WTC11 (cell line): ENCODE measurements at regions not wholly inside any gene's neighbourhood (a gene's known extent, or its start where the extent isn't known, plus 50 kb on each side); places are given as distances from the start of the nearest gene placed in this dataset.

Source experiments
- ATAC-seq: fragments of 200-7000 bp; cut with Tn5 transposase; 2 replicates; pipeline ENCODE4 v1.10.0; 2021; ENCODE audit warnings: mild to moderate bottlenecking, moderate library complexity
- CTCF ChIA-PET: fragments of 300-600 bp; sonication (Branson Sonifier 250); formaldehyde crosslinking; loops from one replicate; lab custom pipeline; 2021; ENCODE audit warnings: antibody characterized with exemption; lab: Charles Lee
- POLR2A ChIA-PET: fragments of 350-600 bp; sonication (Branson Sonifier 250); formaldehyde crosslinking; loops from one replicate; lab custom pipeline; 2021; ENCODE audit warnings: antibody characterized with exemption; lab: Charles Lee
- DNase-seq: peaks from one replicate; pipeline ENCODE4 v3.0.0; 2021; ENCODE audit warnings: low spot score
- H3K27ac Mint-ChIP-seq: 2 replicates; pipeline ENCODE4 v1.8.0; 2021; ENCODE audit warnings: mixed read lengths
- H3K27me3 Mint-ChIP-seq: 2 replicates; pipeline ENCODE4 v1.8.0; 2021; ENCODE audit warnings: low read depth, mild to moderate bottlenecking, moderate library complexity, mixed read lengths
- H3K36me3 Mint-ChIP-seq: 2 replicates; pipeline ENCODE4 v1.8.0; 2021; ENCODE audit warnings: mixed read lengths
- H3K4me1 Mint-ChIP-seq: 2 replicates; pipeline ENCODE4 v1.8.0; 2022; ENCODE audit warnings: mixed read lengths
- H3K4me3 Mint-ChIP-seq: 2 replicates; pipeline ENCODE4 v1.8.0; 2021; ENCODE audit warnings: mild to moderate bottlenecking, moderate library complexity, mixed read lengths
- H3K9me3 Mint-ChIP-seq: 2 replicates; pipeline ENCODE4 v1.8.0; 2021; ENCODE audit warnings: mixed read lengths
- ATF1 ChIP-seq: sonication (generic); formaldehyde crosslinking; IDR thresholded peaks from 2 replicates; pipeline ENCODE4 v1.8.1; 2023; ENCODE audit warnings: mild to moderate bottlenecking, moderate library complexity, missing genetic modification reagents
- CBFB ChIP-seq: sonication (generic); formaldehyde crosslinking; IDR thresholded peaks from 2 replicates; pipeline ENCODE4 v1.8.1; 2022; ENCODE audit warnings: mild to moderate bottlenecking, low read depth, missing genetic modification reagents
- EMX1 ChIP-seq: fragments of 250-450 bp; sonication (Bioruptor Pico); IDR thresholded peaks from 2 replicates; pipeline ENCODE4 v1.8.0; 2021; ENCODE audit warnings: mild to moderate bottlenecking
- ETV6 ChIP-seq: sonication (generic); formaldehyde crosslinking; IDR thresholded peaks from 2 replicates; pipeline ENCODE4 v1.8.1; 2022; ENCODE audit warnings: mild to moderate bottlenecking, missing genetic modification reagents
- GTF2I ChIP-seq: fragments of 250-450 bp; sonication (Bioruptor Pico); conservative IDR thresholded peaks from 2 replicates; pipeline ENCODE4 v1.4.0; 2021; ENCODE audit warnings: mild to moderate bottlenecking
- HMGA2 ChIP-seq: fragments of 250-450 bp; sonication (Bioruptor Pico); IDR thresholded peaks from 2 replicates; pipeline ENCODE4 v1.4.0; 2021; ENCODE audit warnings: mild to moderate bottlenecking, moderate library complexity
- NR1H2 ChIP-seq: sonication (generic); formaldehyde crosslinking; IDR thresholded peaks from 2 replicates; pipeline ENCODE4 v1.9.0; 2021; ENCODE audit warnings: mild to moderate bottlenecking, moderate library complexity, missing genetic modification reagents
- NR2C2 ChIP-seq: sonication (generic); formaldehyde crosslinking; IDR thresholded peaks from 2 replicates; pipeline ENCODE4 v1.8.0; 2022; ENCODE audit warnings: mild to moderate bottlenecking, missing genetic modification reagents
- OVOL2 ChIP-seq: fragments of 250-450 bp; sonication (Bioruptor Pico); IDR thresholded peaks from 2 replicates; pipeline ENCODE4 v1.9.0; 2021; ENCODE audit warnings: mild to moderate bottlenecking, borderline replicate concordance
- SMAD4 ChIP-seq: sonication (generic); formaldehyde crosslinking; IDR thresholded peaks from 2 replicates; pipeline ENCODE4 v1.8.0; 2022; ENCODE audit warnings: mild to moderate bottlenecking, missing genetic modification reagents
- SP1 ChIP-seq: sonication (generic); formaldehyde crosslinking; conservative IDR thresholded peaks from 2 replicates; pipeline ENCODE4 v1.8.1; 2022; ENCODE audit warnings: missing genetic modification reagents
- TCF7 ChIP-seq: sonication (generic); formaldehyde crosslinking; IDR thresholded peaks from 2 replicates; pipeline ENCODE4 v1.8.0; 2022; ENCODE audit warnings: mild to moderate bottlenecking, low read depth, missing genetic modification reagents, moderate library complexity
- TEAD1 ChIP-seq: sonication (generic); formaldehyde crosslinking; IDR thresholded peaks from 2 replicates; pipeline ENCODE4 v1.8.0; 2022; ENCODE audit warnings: mild to moderate bottlenecking, missing genetic modification reagents
- ZBTB21 ChIP-seq: sonication (generic); formaldehyde crosslinking; IDR thresholded peaks from 2 replicates; pipeline ENCODE4 v1.8.1; 2023; ENCODE audit warnings: mild to moderate bottlenecking, missing genetic modification reagents, borderline replicate concordance
- ZNF138 ChIP-seq: sonication (generic); formaldehyde crosslinking; conservative IDR thresholded peaks from 2 replicates; pipeline ENCODE4 v1.8.1; 2022; ENCODE audit warnings: mild to moderate bottlenecking, moderate library complexity, missing genetic modification reagents
- ZNF232 ChIP-seq: sonication (generic); formaldehyde crosslinking; IDR thresholded peaks from 2 replicates; pipeline ENCODE4 v1.8.0; 2022; ENCODE audit warnings: mild to moderate bottlenecking, missing genetic modification reagents
- ZNF263 ChIP-seq: sonication (generic); formaldehyde crosslinking; IDR thresholded peaks from 2 replicates; pipeline ENCODE4 v1.8.1; 2022; ENCODE audit warnings: low read depth, mild to moderate bottlenecking, moderate library complexity, missing genetic modification reagents
- ZNF396 ChIP-seq: fragments of 250-450 bp; sonication (Bioruptor Pico); IDR thresholded peaks from 2 replicates; pipeline ENCODE4 v1.8.0; 2021; ENCODE audit warnings: mild to moderate bottlenecking, moderate library complexity, borderline replicate concordance
- ZNF671 ChIP-seq: fragments of 250-450 bp; sonication (Bioruptor Pico); IDR thresholded peaks from 2 replicates; pipeline ENCODE4 v1.8.0; 2021; ENCODE audit warnings: mild to moderate bottlenecking
- TF ChIP-seq, protein P1 (sequence below): fragments of 250-450 bp; sonication (Bioruptor Pico); IDR thresholded peaks from 2 replicates; pipeline ENCODE4 v1.9.0; 2021; ENCODE audit warnings: mild to moderate bottlenecking, borderline replicate concordance
- TF ChIP-seq, protein P2 (sequence below): sonication (generic); formaldehyde crosslinking; conservative IDR thresholded peaks from 2 replicates; pipeline ENCODE4 v1.8.1; 2023; ENCODE audit warnings: mild to moderate bottlenecking, low read depth, missing genetic modification reagents, moderate library complexity
- TF ChIP-seq, protein P3 (sequence below): fragments of 250-450 bp; sonication (Bioruptor Pico); conservative IDR thresholded peaks from 2 replicates; pipeline ENCODE4 v1.9.0; 2021; ENCODE audit warnings: mild to moderate bottlenecking
- TF ChIP-seq, protein P4 (sequence below): fragments of 250-450 bp; sonication (Bioruptor Pico); IDR thresholded peaks from 2 replicates; pipeline ENCODE4 v1.8.0; 2021; ENCODE audit warnings: mild to moderate bottlenecking
- TF ChIP-seq, protein P5 (sequence below): sonication (generic); formaldehyde crosslinking; IDR thresholded peaks from 2 replicates; pipeline ENCODE4 v1.8.1; 2023; ENCODE audit warnings: mild to moderate bottlenecking, missing genetic modification reagents, moderate library complexity
- TF ChIP-seq, protein P6 (sequence below): sonication (generic); formaldehyde crosslinking; IDR thresholded peaks from 2 replicates; pipeline ENCODE4 v1.8.0; 2022; ENCODE audit warnings: mild to moderate bottlenecking, missing genetic modification reagents

DNA sequence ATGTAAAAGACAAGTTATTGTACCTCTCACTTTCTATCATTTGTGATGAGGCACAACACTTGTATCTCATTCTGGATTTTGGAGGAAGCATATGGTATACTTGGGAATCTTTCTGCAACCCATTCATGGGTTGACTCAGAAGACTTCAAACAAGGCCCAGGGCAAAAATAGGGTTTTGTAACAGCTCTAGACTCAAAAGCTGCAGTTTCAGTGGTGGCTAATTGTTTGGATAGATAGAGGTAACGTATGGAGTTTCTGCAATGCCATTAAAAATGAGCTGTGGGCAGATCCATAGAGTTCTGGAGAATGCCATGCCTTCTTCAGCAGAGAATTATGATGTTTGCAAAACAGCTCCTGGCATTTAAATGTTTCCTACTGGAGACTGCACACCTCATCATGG lies 279.6 kb upstream of the VLDLR start (continued):
- TF ChIP-seq, protein P1, sequence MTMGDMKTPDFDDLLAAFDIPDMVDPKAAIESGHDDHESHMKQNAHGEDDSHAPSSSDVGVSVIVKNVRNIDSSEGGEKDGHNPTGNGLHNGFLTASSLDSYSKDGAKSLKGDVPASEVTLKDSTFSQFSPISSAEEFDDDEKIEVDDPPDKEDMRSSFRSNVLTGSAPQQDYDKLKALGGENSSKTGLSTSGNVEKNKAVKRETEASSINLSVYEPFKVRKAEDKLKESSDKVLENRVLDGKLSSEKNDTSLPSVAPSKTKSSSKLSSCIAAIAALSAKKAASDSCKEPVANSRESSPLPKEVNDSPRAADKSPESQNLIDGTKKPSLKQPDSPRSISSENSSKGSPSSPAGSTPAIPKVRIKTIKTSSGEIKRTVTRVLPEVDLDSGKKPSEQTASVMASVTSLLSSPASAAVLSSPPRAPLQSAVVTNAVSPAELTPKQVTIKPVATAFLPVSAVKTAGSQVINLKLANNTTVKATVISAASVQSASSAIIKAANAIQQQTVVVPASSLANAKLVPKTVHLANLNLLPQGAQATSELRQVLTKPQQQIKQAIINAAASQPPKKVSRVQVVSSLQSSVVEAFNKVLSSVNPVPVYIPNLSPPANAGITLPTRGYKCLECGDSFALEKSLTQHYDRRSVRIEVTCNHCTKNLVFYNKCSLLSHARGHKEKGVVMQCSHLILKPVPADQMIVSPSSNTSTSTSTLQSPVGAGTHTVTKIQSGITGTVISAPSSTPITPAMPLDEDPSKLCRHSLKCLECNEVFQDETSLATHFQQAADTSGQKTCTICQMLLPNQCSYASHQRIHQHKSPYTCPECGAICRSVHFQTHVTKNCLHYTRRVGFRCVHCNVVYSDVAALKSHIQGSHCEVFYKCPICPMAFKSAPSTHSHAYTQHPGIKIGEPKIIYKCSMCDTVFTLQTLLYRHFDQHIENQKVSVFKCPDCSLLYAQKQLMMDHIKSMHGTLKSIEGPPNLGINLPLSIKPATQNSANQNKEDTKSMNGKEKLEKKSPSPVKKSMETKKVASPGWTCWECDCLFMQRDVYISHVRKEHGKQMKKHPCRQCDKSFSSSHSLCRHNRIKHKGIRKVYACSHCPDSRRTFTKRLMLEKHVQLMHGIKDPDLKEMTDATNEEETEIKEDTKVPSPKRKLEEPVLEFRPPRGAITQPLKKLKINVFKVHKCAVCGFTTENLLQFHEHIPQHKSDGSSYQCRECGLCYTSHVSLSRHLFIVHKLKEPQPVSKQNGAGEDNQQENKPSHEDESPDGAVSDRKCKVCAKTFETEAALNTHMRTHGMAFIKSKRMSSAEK = no peak
- TF ChIP-seq GTF2I (CRISPR knock-in tag) (no peak), OVOL2 (CRISPR knock-in tag) (no peak), ZNF671 (CRISPR knock-in tag) (no peak), CBFB (CRISPR knock-in tag) (no peak), ZBTB21 (CRISPR knock-in tag) (no peak), TEAD1 (CRISPR knock-in tag) (no peak), EMX1 (CRISPR knock-in tag) (no peak), ZNF396 (CRISPR knock-in tag) (no peak), TCF7 (CRISPR knock-in tag) (no peak), ATF1 (CRISPR knock-in tag) (no peak)
- TF ChIP-seq, protein P2, sequence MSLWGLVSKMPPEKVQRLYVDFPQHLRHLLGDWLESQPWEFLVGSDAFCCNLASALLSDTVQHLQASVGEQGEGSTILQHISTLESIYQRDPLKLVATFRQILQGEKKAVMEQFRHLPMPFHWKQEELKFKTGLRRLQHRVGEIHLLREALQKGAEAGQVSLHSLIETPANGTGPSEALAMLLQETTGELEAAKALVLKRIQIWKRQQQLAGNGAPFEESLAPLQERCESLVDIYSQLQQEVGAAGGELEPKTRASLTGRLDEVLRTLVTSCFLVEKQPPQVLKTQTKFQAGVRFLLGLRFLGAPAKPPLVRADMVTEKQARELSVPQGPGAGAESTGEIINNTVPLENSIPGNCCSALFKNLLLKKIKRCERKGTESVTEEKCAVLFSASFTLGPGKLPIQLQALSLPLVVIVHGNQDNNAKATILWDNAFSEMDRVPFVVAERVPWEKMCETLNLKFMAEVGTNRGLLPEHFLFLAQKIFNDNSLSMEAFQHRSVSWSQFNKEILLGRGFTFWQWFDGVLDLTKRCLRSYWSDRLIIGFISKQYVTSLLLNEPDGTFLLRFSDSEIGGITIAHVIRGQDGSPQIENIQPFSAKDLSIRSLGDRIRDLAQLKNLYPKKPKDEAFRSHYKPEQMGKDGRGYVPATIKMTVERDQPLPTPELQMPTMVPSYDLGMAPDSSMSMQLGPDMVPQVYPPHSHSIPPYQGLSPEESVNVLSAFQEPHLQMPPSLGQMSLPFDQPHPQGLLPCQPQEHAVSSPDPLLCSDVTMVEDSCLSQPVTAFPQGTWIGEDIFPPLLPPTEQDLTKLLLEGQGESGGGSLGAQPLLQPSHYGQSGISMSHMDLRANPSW = no peak
- TF ChIP-seq, protein P3, sequence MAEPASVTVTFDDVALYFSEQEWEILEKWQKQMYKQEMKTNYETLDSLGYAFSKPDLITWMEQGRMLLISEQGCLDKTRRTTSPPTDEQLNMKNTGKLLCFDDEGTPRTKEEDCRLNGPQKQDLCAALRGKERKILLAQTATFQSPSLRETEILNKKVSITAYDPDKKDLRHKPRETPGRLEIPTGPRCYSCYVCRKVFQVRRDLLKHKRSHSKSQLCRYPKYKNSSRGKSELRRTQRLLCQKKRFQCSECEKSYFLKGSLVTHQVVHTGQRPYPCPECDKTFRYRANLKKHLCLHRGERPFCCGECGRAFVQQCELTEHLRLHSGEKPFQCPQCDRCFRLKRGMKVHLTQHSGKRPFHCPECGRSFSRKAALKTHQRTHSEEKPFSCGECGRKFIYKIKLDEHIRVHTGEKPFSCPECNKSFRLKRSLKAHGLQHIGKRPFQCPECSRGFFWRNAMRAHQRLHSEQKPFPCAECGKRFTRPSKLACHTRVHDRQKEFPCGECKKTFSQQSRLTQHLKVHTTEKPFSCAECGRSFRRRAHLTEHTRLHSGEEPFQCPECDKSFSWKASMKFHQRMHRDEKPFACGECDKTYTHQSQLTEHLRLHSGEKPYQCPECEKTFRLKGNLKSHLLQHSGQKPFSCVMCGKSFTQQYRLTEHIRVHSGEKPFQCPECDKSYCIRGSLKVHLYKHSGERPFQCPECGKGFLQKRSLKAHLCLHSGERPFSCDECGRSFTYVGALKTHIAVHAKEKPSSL = no peak
- TF ChIP-seq, all 79 proteins: peak for 0

DNA sequence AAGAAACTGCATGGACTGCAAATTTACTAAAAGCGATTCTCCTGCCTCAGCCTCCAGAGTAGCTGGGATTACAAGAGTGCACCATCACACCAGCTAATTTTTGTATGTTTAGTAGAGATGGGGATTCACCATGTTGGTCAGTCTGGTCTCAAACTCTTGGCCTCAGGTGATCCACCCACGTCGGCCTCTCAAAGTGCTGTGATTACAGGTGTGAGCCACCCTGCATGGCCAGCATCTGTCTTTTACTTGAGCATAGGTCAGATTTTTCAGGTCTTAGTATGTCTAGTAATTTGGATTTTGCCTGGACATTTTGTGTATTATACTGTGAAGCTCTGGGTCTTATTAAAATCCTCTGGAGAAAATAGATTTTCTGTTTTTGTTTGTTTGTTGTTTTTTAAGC lies 277.8 kb upstream of the VLDLR start:
- Mint-ChIP-seq H3K4me3 (no peak overlapping the region), H3K9me3 (peaks cover 59% of the 10 kb centered on the region), H3K27me3 (peaks cover 4% of the 10 kb centered on the region; the same call in 1 of the 2 replicates), H3K36me3 (peaks cover 30% of the 10 kb centered on the region), H3K4me1 (0 out of 2 replicates have a peak, but pooled peaks cover 3% of the 10 kb centered on the region), H3K27ac (no peak overlapping the region)
- POLR2A ChIA-PET = no interaction called here
- ATAC-seq = no peak
- TF ChIP-seq ZNF138 (CRISPR knock-in tag) (no peak), NR1H2 (CRISPR knock-in tag) (no peak), OVOL2 (CRISPR knock-in tag) (no peak), TEAD1 (CRISPR knock-in tag) (no peak), SP1 (CRISPR knock-in tag) (no peak), NR2C2 (CRISPR knock-in tag) (no peak), ETV6 (CRISPR knock-in tag) (no peak), HMGA2 (no peak), SMAD4 (CRISPR knock-in tag) (no peak), ZNF232 (CRISPR knock-in tag) (no peak), ZNF263 (no peak)
- TF ChIP-seq, protein P4, sequence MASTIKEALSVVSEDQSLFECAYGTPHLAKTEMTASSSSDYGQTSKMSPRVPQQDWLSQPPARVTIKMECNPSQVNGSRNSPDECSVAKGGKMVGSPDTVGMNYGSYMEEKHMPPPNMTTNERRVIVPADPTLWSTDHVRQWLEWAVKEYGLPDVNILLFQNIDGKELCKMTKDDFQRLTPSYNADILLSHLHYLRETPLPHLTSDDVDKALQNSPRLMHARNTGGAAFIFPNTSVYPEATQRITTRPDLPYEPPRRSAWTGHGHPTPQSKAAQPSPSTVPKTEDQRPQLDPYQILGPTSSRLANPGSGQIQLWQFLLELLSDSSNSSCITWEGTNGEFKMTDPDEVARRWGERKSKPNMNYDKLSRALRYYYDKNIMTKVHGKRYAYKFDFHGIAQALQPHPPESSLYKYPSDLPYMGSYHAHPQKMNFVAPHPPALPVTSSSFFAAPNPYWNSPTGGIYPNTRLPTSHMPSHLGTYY (CRISPR knock-in tag) = no peak
- TF ChIP-seq, protein P5, sequence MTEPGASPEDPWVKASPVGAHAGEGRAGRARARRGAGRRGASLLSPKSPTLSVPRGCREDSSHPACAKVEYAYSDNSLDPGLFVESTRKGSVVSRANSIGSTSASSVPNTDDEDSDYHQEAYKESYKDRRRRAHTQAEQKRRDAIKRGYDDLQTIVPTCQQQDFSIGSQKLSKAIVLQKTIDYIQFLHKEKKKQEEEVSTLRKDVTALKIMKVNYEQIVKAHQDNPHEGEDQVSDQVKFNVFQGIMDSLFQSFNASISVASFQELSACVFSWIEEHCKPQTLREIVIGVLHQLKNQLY = no peak
- TF ChIP-seq, protein P6, sequence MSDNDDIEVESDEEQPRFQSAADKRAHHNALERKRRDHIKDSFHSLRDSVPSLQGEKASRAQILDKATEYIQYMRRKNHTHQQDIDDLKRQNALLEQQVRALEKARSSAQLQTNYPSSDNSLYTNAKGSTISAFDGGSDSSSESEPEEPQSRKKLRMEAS (CRISPR knock-in tag) = no peak
- CTCF ChIA-PET = no interaction called here
- no peak for DNase-seq
